ENCODE measurements at regions not wholly inside any gene's neighbourhood (a gene's known extent, or its start where the extent isn't known, plus 50 kb on each side); places are given as distances from the start of the nearest gene placed in this dataset.

DNA sequence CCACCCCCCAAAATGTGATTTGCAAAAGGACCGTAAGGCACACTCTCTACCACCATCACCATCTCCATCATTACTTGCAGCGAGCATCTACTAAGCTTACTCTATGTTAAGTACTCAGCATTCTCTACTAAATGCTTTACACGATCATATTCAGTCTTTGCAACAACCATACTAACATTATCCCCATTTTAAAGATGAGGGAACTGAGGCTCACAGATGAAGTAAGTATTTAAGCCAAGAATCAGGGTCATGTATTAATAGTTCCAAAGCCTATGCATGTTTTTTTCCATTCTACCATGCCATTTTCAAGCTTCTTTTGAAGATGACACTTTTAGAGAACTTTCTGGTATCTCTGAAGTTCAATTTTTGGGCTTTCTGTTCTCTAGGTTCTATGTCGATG is 121.7 kb upstream of the ANKRD55 start:
- TF ChIP-seq POLR2A (IDR thresholded peaks at IDR 0.05; ENCODE audit: low read depth, low read length) = no peak
- TF ChIP-seq POLR2AphosphoS5 (IDR thresholded peaks at IDR 0.05; ENCODE audit: low read depth, low read length) = no peak
